ENCODE measurements at regions not wholly inside any gene's neighbourhood (a gene's known extent, or its start where the extent isn't known, plus 50 kb on each side); places are given as distances from the start of the nearest gene placed in this dataset.

DNA sequence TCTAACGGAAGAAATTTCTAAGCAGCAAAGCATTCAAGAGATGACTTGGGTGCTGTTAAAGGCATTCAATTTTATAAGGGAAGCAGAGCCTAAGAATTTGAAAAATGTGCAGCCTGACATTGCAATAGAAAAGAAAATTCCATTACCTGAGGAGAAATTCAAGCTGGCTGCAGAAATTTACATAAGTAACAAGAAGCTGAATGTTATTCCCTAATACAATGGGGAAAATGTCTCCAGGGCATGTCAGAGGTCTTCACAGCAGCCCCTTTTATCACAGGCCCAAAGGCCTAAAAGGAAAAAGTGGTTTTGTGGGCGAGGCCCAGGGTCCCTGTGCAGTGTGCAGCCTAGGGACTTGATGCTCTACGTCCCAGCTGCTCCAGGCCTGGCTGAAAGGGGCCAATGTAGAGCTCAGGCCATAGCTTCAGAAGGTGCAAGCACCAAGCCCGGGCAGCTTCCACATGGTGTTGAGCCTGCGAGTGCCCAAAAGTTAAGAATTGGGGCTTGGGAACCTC is 306.7 kb downstream of the RDH14 start:
- intact Hi-C loops (cut with DNase I), result no loop called here
- 91% methylated on average over 5 of the region's 5 CpGs for WGBS
- TF ChIP-seq POLR2AphosphoS5 (IDR thresholded peaks at IDR 0.05) (no peak), POLR2A (IDR thresholded peaks at IDR 0.05) (no peak)
- TF ChIP-seq, protein P1, sequence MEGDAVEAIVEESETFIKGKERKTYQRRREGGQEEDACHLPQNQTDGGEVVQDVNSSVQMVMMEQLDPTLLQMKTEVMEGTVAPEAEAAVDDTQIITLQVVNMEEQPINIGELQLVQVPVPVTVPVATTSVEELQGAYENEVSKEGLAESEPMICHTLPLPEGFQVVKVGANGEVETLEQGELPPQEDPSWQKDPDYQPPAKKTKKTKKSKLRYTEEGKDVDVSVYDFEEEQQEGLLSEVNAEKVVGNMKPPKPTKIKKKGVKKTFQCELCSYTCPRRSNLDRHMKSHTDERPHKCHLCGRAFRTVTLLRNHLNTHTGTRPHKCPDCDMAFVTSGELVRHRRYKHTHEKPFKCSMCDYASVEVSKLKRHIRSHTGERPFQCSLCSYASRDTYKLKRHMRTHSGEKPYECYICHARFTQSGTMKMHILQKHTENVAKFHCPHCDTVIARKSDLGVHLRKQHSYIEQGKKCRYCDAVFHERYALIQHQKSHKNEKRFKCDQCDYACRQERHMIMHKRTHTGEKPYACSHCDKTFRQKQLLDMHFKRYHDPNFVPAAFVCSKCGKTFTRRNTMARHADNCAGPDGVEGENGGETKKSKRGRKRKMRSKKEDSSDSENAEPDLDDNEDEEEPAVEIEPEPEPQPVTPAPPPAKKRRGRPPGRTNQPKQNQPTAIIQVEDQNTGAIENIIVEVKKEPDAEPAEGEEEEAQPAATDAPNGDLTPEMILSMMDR (IDR thresholded peaks at IDR 0.05), result no peak
- no peak overlapping the region for H3K4me3 ChIP-seq
- H3K27me3 ChIP-seq (replicated peaks; ENCODE audit: insufficient read depth), result no peaks in the 10 kb centered on the region
- H3K4me1 ChIP-seq (replicated peaks), result no peaks in the 10 kb centered on the region
- no peaks in the 10 kb centered on the region for H3K9me3 ChIP-seq
- H3K27ac ChIP-seq, result no peak overlapping the region
- no peak for DNase-seq (ENCODE audit: low spot score)
- no peaks in the 10 kb centered on the region for H3K36me3 ChIP-seq

DNA sequence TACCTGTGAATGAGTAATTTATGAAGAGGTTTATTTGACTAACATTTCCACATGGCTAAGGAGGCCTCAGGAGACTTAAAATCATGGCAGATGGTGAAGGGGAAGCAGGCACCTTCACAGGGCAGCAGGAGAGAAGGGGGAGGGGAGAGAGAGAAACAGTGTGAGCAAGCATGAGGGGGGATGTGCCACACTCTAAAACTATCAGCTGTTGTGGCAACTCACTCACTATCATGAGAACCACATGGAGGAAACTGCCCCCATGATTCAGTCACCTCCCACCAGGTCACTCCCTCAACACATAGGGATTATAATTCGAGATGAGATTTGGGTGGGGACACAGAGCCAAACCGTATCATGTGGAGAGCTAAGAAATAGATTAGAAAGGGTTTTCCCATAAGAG is 309.0 kb downstream of the RDH14 start:
- WGBS, result 92% methylated on average over 2 of the region's 2 CpGs
- no peak for DNase-seq (ENCODE audit: low spot score)
- H3K4me1 ChIP-seq (replicated peaks), result no peaks in the 10 kb centered on the region
- TF ChIP-seq, protein P1 (IDR thresholded peaks at IDR 0.05), result no peak
- TF ChIP-seq POLR2AphosphoS5 (IDR thresholded peaks at IDR 0.05), result no peak
- no peak for TF ChIP-seq POLR2A (IDR thresholded peaks at IDR 0.05)
- no peak overlapping the region for H3K4me3 ChIP-seq
- H3K27me3 ChIP-seq (replicated peaks; ENCODE audit: insufficient read depth), result no peaks in the 10 kb centered on the region
- intact Hi-C loops (cut with DNase I), result no loop called here
- no peaks in the 10 kb centered on the region for H3K9me3 ChIP-seq
- no peaks in the 10 kb centered on the region for H3K36me3 ChIP-seq
- H3K27ac ChIP-seq, result no peak overlapping the region

DNA sequence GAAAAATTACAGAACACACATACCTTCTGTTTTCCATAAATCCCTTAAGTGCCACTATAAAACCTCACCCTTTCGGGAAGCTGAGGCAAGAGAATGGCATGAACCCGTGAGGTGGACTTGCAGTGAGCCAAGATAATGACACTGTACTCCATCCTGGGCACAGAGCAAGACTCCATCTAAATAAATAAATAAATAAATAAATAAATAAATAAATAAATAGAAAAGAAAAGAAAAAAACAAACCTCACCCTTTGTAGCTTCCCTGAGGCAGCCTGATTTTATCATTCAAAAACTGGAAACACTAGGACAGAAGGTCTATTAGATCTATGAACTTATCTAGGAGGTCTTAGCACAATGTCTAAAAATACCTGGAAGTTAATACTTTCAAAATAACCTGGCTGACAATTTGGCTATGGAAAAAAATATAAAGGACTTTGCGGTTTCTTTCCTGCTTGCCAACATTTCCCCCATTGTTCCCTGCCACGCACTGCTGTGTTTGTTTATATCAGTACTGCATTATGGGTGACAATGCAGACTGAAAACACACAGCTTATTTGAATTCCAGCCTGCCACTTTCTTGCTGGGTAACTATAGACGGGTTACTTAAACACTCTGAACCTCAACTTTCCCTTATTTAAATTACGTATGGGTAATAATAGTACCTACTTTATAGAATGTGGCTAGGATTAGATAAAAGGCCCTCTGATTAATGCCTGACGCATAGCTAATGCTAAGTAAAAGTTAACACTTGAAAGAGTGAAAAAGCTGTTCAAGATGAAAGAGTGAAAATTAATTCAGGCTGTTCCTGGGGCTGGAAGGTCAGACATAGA is 313.0 kb downstream of the RDH14 start:
- no peaks in the 10 kb centered on the region for H3K36me3 ChIP-seq
- no peak overlapping the region for H3K27ac ChIP-seq
- TF ChIP-seq, protein P1 (IDR thresholded peaks at IDR 0.05), result no peak
- TF ChIP-seq POLR2AphosphoS5 (IDR thresholded peaks at IDR 0.05), result no peak
- no peak for TF ChIP-seq POLR2A (IDR thresholded peaks at IDR 0.05)
- H3K9me3 ChIP-seq, result no peaks in the 10 kb centered on the region
- WGBS, result 61% methylated on average over 7 of the region's 7 CpGs
- DNase-seq (ENCODE audit: low spot score), result no peak
- no peak overlapping the region for H3K4me3 ChIP-seq
- no peaks in the 10 kb centered on the region for H3K27me3 ChIP-seq (replicated peaks; ENCODE audit: insufficient read depth)
- intact Hi-C loops (cut with DNase I), result no loop called here
- H3K4me1 ChIP-seq (replicated peaks), result no peaks in the 10 kb centered on the region

DNA sequence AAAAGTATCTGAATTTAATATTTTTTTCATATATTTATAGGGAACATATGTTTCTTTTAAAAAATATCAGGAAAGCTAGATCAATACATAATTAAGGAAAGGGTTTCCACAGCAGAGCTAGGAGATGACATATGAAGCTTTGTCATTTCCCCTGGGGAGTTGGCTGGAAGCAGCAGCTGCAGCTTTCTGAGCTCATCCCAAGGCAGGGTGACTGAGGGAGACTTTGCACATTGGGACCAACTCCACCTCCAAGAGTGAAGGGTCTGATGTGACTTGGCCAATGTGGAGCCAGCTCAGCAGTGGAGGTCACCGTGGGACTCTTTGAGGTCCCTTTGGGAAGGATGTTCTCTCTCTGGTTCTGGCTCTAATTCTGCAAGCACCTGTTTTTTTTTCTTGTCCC is 315.1 kb downstream of the RDH14 start:
- no peak for DNase-seq (ENCODE audit: low spot score)
- Histone ChIP-seq H3K36me3 (no peaks in the 10 kb centered on the region), H3K4me1 (replicated peaks) (no peaks in the 10 kb centered on the region), H3K27ac (no peak overlapping the region), H3K9me3 (no peaks in the 10 kb centered on the region), H3K4me3 (no peak overlapping the region), H3K27me3 (replicated peaks; ENCODE audit: insufficient read depth) (no peaks in the 10 kb centered on the region)
- WGBS, result 79% methylated on average over 1 of the region's 1 CpG
- no peak for TF ChIP-seq POLR2A (IDR thresholded peaks at IDR 0.05)
- no peak for TF ChIP-seq POLR2AphosphoS5 (IDR thresholded peaks at IDR 0.05)
- TF ChIP-seq, protein P1 (IDR thresholded peaks at IDR 0.05), result no peak
- intact Hi-C loops (cut with DNase I), result no loop called here

DNA sequence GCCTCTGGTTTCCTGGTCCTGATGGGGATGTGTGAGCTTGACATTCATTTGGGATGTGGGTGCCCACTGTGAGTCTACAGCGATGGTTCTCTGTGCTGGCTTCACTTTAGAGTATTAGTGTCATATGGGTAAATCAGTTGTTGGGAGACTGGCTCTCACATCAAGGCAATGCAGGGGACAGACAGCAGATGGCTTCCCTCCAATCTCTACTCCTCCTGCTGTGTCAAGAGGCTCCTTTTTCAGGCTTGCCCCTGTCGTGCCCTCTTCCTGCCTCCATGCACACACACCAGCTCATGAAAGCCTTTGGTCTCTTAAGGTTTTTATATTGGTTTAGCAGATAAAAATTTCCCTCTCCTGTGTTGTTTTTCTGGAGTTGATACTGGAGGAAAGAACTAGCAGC is 315.6 kb downstream of the RDH14 start:
- Histone ChIP-seq H3K36me3 (no peaks in the 10 kb centered on the region), H3K27me3 (replicated peaks; ENCODE audit: insufficient read depth) (no peaks in the 10 kb centered on the region), H3K27ac (no peak overlapping the region), H3K4me3 (no peak overlapping the region), H3K4me1 (replicated peaks) (no peaks in the 10 kb centered on the region), H3K9me3 (no peaks in the 10 kb centered on the region)
- DNase-seq (ENCODE audit: low spot score), result no peak
- 66% methylated on average over 2 of the region's 2 CpGs for WGBS
- no peak for TF ChIP-seq POLR2A (IDR thresholded peaks at IDR 0.05)
- TF ChIP-seq, protein P1 (IDR thresholded peaks at IDR 0.05), result no peak
- intact Hi-C loops (cut with DNase I), result no loop called here
